CD14-positive monocyte (primary cell): ENCODE measurements at regions not wholly inside any gene's neighbourhood (a gene's known extent, or its start where the extent isn't known, plus 50 kb on each side); places are given as distances from the start of the nearest gene placed in this dataset.

Experiments
- DNase-seq, 3 donors: peaks; one replicate each; pipeline ENCODE4 v3.0.0-alpha.2; 2011 to 2022
- H2AFZ ChIP-seq: 2 replicates; pipeline ENCODE4 v1.6.0; 2012; ENCODE audit warnings: mild to moderate bottlenecking, low read depth, low read length, inconsistent platforms; ENCODE audit not compliant: insufficient read depth, poor library complexity, severe bottlenecking
- H3K27ac ChIP-seq, 2 donors: 1 replicate in 1 of 2; 2 replicates in 1 of 2; pipeline ENCODE4 v1.5.1; 2012 to 2013; ENCODE audit warnings: low read length in 2 of 2, control low read depth in 1 of 2, inconsistent platforms in 1 of 2, low read depth in 1 of 2, mild to moderate bottlenecking in 1 of 2
- H3K27me3 ChIP-seq, 2 donors: one replicate each; pipeline versions ENCODE4 v1.6.0 to v1.6.1; 2011 to 2013; ENCODE audit warnings: low read length in 2 of 2; ENCODE audit not compliant: control insufficient read depth in 2 of 2, insufficient read depth in 2 of 2
- H3K36me3 ChIP-seq, 2 donors: replicated peaks in 1 of 2; 1 replicate in 1 of 2; 2 replicates in 1 of 2; pipeline versions ENCODE4 v1.5.1 to v1.6.1; 2012 to 2013; ENCODE audit warnings: low read length in 2 of 2, control low read depth in 1 of 2, inconsistent platforms in 1 of 2, mild to moderate bottlenecking in 1 of 2; ENCODE audit not compliant: insufficient read depth in 2 of 2, control insufficient read depth in 1 of 2
- H3K4me1 ChIP-seq, 2 donors: 1 replicate in 1 of 2; 2 replicates in 1 of 2; pipeline versions ENCODE4 v1.5.1 to v1.6.1; 2012 to 2013; ENCODE audit warnings: low read length in 2 of 2, control low read depth in 1 of 2, inconsistent platforms in 1 of 2, mild to moderate bottlenecking in 1 of 2, moderate library complexity in 1 of 2; ENCODE audit not compliant: insufficient read depth in 2 of 2, control insufficient read depth in 1 of 2
- H3K4me2 ChIP-seq: replicated peaks from 2 replicates; pipeline ENCODE3; 2012; ENCODE audit warnings: low read length, moderate library complexity, mild to moderate bottlenecking; ENCODE audit not compliant: poor library complexity, severe bottlenecking; ENCODE audit errors: extremely low read depth
- H3K4me3 ChIP-seq, 3 experiments: fragments of 200-600 bp in 1 of 3; sonication (generic) in 1 of 3; replicated peaks in 1 of 3; 1 replicate in 2 of 3; 2 replicates in 1 of 3; pipeline ENCODE4 v1.5.1; 2011 to 2013; ENCODE audit warnings: low read length in 3 of 3, mild to moderate bottlenecking in 3 of 3, control low read depth in 2 of 3, low read depth in 2 of 3, inconsistent platforms in 1 of 3, moderate library complexity in 1 of 3
- H3K79me2 ChIP-seq: 2 replicates; pipeline ENCODE4 v1.6.0; 2012; ENCODE audit warnings: mild to moderate bottlenecking, control low read depth, inconsistent platforms, low read length, moderate library complexity; ENCODE audit not compliant: insufficient read depth
- H3K9ac ChIP-seq: 2 replicates; pipeline ENCODE4 v1.6.0; 2017; ENCODE audit warnings: low read length, mild to moderate bottlenecking; ENCODE audit not compliant: insufficient read depth, poor library complexity, severe bottlenecking
- H3K9me3 ChIP-seq, 2 donors: replicated peaks in 1 of 2; 1 replicate in 1 of 2; 2 replicates in 1 of 2; pipeline versions ENCODE4 v1.5.1 to v1.6.1; 2012 to 2013; ENCODE audit warnings: low read length in 2 of 2, control low read depth in 1 of 2; ENCODE audit not compliant: control insufficient read depth in 1 of 2, insufficient read depth in 1 of 2
- H4K20me1 ChIP-seq: 2 replicates; pipeline ENCODE4 v1.6.0; 2012; ENCODE audit warnings: mild to moderate bottlenecking, low read length, control low read depth, moderate library complexity; ENCODE audit not compliant: insufficient read depth
- H3K27ac Mint-ChIP-seq, 7 donors: one replicate each; pipeline ENCODE4 v1.8.0; 2020; ENCODE audit warnings: mild to moderate bottlenecking in 7 of 7, mixed read lengths in 7 of 7, moderate library complexity in 6 of 7, inconsistent platforms in 2 of 7
- H3K27me3 Mint-ChIP-seq, 3 donors: one replicate each; pipeline ENCODE4 v1.8.0; 2021 to 2022; ENCODE audit warnings: low read depth in 3 of 3, mild to moderate bottlenecking in 3 of 3, mixed read lengths in 3 of 3, moderate library complexity in 3 of 3, inconsistent platforms in 1 of 3
- H3K36me3 Mint-ChIP-seq, 2 donors: one replicate each; pipeline ENCODE4 v1.8.0; 2020; ENCODE audit warnings: mixed read lengths in 2 of 2, inconsistent platforms in 1 of 2, mild to moderate bottlenecking in 1 of 2
- H3K4me1 Mint-ChIP-seq: one replicate; pipeline ENCODE4 v1.8.0; 2020; ENCODE audit warnings: mild to moderate bottlenecking, mixed read lengths
- H3K4me3 Mint-ChIP-seq, 2 donors: one replicate each; pipeline ENCODE4 v1.8.0; 2020; ENCODE audit warnings: mild to moderate bottlenecking in 2 of 2, mixed read lengths in 2 of 2, moderate library complexity in 1 of 2
- H3K9me3 Mint-ChIP-seq, 7 donors: one replicate each; pipeline ENCODE4 v1.8.0; 2020 to 2022; ENCODE audit warnings: mixed read lengths in 7 of 7, mild to moderate bottlenecking in 6 of 7, moderate library complexity in 6 of 7, inconsistent platforms in 2 of 7
- CTCF ChIP-seq: fragments of 200-600 bp; IDR thresholded peaks from one replicate; pipeline ENCODE4 v1.8.0; 2022; ENCODE audit warnings: antibody characterized with exemption, mild to moderate bottlenecking
- WGBS: methylation state at CpG from one replicate; pipeline ENCODE4 v1.1.5; 2013; ENCODE audit warnings: missing lambda C conversion rate; ENCODE audit not compliant: insufficient coverage; 5-methylcytosine and 5-hydroxymethylcytosine counted together
- intact Hi-C, 2 donors: fragments of 100-400 bp; cut with micrococcal nuclease; formaldehyde crosslinking; loops; one replicate each; pipeline versions ENCODE4 v1.15.0 to v1.15.1; 2023

- Mint-ChIP-seq H3K4me1 (no peaks in the 10 kb centered on the region), H3K4me3 (no peak overlapping the region), H3K9me3 (peaks cover 2 to 10% (median 7%) of the 10 kb centered on the region in 7 donors), H3K36me3 (no peaks in the 10 kb centered on the region), H3K27me3 (no peaks in the 10 kb centered on the region), H3K27ac (peak overlapping the region in 1 of 7 donors; percentile 42)
- H4K20me1 ChIP-seq = no peaks in the 10 kb centered on the region
- H3K4me1 ChIP-seq = no peaks in the 10 kb centered on the region
- H3K79me2 ChIP-seq = no peaks in the 10 kb centered on the region
- no peaks in the 10 kb centered on the region for H3K36me3 ChIP-seq
- WGBS = 77% methylated on average over 6 of the region's 8 CpGs
- H3K9me3 ChIP-seq = peaks cover 0 to 3% of the 10 kb centered on the region in 2 donors
- H3K4me2 ChIP-seq = no peak overlapping the region
- intact Hi-C loops = loop anchor here in 1 of 2 donors (2.0 kb wide), 1 partner anchor 19 kb away; no protein-coding TSS in a partner anchor
- H2AFZ ChIP-seq = no peak overlapping the region
- H3K27me3 ChIP-seq = no peaks in the 10 kb centered on the region
- H3K4me3 ChIP-seq = no peak overlapping the region
- H3K27ac ChIP-seq = no peak overlapping the region
- no peak overlapping the region for H3K9ac ChIP-seq
- TF ChIP-seq CTCF = no peak
- no peak for DNase-seq
Measured at GRCh38 chr16:11475896-11476630, 110.7 kb downstream of the LITAF start.

GRCh38 chr16:11476676-11477075 lies 110.0 kb downstream of the LITAF start:
- Histone ChIP-seq H4K20me1 (no peaks in the 10 kb centered on the region), H3K9me3 (peaks cover 0 to 3% of the 10 kb centered on the region in 2 donors), H3K9ac (no peak overlapping the region), H3K36me3 (no peaks in the 10 kb centered on the region), H3K79me2 (no peaks in the 10 kb centered on the region), H3K27me3 (no peaks in the 10 kb centered on the region), H3K27ac (no peak overlapping the region), H3K4me1 (no peaks in the 10 kb centered on the region), H3K4me2 (no peak overlapping the region), H2AFZ (no peak overlapping the region), H3K4me3 (no peak overlapping the region)
- no peaks in the 10 kb centered on the region for H3K4me1 Mint-ChIP-seq
- H3K9me3 Mint-ChIP-seq = peaks cover 2 to 13% (median 8%) of the 10 kb centered on the region in 7 donors
- intact Hi-C loops = no loop called here
- no peak for DNase-seq
- WGBS = 98% methylated on average over 13 of the region's 14 CpGs
- TF ChIP-seq CTCF = no peak
- no peaks in the 10 kb centered on the region for H3K36me3 Mint-ChIP-seq
- no peaks in the 10 kb centered on the region for H3K27me3 Mint-ChIP-seq
- H3K4me3 Mint-ChIP-seq = no peak overlapping the region
- no peak overlapping the region for H3K27ac Mint-ChIP-seq
